Progenitor cell of endocrine pancreas (in vitro differentiated cells): ENCODE measurements at regions not wholly inside any gene's neighbourhood (a gene's known extent, or its start where the extent isn't known, plus 50 kb on each side); places are given as distances from the start of the nearest gene placed in this dataset.

Experiments
- DNase-seq: peaks from one replicate; pipeline ENCODE4 v3.0.0; 2021; ENCODE audit warnings: low spot score; ENCODE audit not compliant: unreplicated experiment
- H3K27ac Mint-ChIP-seq: 2 replicates; pipeline ENCODE4 v1.8.0; 2021; ENCODE audit warnings: mild to moderate bottlenecking, moderate library complexity, mixed read lengths
- H3K27me3 Mint-ChIP-seq: 2 replicates; pipeline ENCODE4 v1.8.0; 2021; ENCODE audit warnings: mixed read lengths
- H3K36me3 Mint-ChIP-seq: 2 replicates; pipeline ENCODE4 v1.8.0; 2022; ENCODE audit warnings: mixed read lengths; ENCODE audit not compliant: insufficient read depth
- H3K4me1 Mint-ChIP-seq: 2 replicates; pipeline ENCODE4 v1.8.0; 2021; ENCODE audit warnings: low read depth, mixed read lengths
- H3K4me3 Mint-ChIP-seq: 2 replicates; pipeline ENCODE4 v1.8.0; 2021; ENCODE audit warnings: low read depth, mild to moderate bottlenecking, moderate library complexity, mixed read lengths
- H3K9me3 Mint-ChIP-seq: 2 replicates; pipeline ENCODE4 v1.8.0; 2021; ENCODE audit warnings: low read depth, mixed read lengths
- TF ChIP-seq, protein P1 (sequence below): fragments of 200-600 bp; sonication (generic); IDR thresholded peaks from one replicate; pipeline ENCODE4 v1.5.0; 2021; ENCODE audit warnings: antibody characterized with exemption, mild to moderate bottlenecking; ENCODE audit not compliant: unreplicated experiment

DNA sequence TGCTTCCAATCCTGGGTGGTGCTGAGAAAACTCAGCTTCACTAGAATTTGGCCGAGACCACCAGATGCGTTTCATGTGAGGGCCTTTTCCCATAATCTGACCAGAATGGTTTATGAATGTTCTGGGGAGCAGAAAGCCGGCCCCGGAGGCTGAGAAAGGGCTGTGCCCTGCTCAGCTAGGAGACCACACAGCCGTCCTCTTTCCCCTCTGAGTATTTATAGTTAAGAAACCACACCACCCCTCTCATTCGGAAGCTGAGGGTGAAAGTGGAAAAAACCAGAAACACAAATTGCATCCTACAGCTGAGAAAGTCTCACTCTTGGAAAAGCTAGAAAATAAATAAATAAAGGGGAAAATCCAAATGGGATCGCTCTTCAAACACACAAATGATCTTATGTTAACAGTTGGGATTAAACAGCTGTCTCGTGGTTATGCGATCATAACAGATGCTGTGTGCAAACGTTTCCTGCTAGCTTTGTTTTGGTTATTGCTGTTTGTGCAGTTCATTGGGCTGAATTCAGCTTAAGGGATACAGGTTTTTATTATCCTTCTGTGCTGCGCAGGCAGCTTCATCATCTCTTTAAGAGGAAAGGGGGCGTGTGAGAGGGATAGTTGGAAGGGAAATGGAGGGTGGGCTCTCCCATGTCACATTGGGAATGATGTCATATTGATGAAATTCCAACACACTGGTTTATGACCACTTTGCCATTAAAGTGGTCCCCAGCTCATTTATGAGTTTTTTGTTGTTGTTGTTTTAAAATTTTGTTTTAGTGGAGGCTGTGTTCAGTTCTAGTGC, 1026.2 kb upstream of the NR2F2 start:
- Mint-ChIP-seq H3K27me3 (peaks cover 2% of the 10 kb centered on the region), H3K36me3 (peaks cover 1% of the 10 kb centered on the region), H3K9me3 (peaks cover 5% of the 10 kb centered on the region), H3K27ac (no peak overlapping the region), H3K4me3 (no peak overlapping the region), H3K4me1 (peaks cover 2% of the 10 kb centered on the region)
- no peak for DNase-seq
- TF ChIP-seq, protein P1, sequence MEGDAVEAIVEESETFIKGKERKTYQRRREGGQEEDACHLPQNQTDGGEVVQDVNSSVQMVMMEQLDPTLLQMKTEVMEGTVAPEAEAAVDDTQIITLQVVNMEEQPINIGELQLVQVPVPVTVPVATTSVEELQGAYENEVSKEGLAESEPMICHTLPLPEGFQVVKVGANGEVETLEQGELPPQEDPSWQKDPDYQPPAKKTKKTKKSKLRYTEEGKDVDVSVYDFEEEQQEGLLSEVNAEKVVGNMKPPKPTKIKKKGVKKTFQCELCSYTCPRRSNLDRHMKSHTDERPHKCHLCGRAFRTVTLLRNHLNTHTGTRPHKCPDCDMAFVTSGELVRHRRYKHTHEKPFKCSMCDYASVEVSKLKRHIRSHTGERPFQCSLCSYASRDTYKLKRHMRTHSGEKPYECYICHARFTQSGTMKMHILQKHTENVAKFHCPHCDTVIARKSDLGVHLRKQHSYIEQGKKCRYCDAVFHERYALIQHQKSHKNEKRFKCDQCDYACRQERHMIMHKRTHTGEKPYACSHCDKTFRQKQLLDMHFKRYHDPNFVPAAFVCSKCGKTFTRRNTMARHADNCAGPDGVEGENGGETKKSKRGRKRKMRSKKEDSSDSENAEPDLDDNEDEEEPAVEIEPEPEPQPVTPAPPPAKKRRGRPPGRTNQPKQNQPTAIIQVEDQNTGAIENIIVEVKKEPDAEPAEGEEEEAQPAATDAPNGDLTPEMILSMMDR: no peak

DNA sequence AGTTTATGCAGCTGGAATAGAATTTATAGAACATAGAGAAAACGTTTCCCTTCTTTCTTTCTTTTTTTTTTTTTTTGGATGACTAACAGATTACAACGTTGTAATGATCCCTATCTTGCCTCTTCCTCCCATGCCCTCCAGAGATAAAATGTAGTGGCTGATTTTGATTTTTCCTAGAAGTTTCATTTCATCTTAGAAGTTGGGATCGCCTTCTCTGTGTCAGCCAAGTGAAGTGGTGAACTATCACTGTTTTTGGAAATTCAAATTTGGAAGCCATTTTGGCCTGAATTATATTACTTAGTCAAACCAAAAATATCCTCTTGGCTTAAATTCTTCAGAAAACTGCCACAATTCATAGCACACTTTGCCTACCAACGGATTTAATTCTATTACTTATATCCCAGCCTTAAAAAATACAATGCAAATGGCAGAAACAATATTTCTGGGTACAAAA, 1025.5 kb upstream of the NR2F2 start:
- no peak for DNase-seq
- TF ChIP-seq, protein P1: no peak
- Mint-ChIP-seq H3K27ac (no peak overlapping the region), H3K9me3 (peaks cover 5% of the 10 kb centered on the region), H3K27me3 (peaks cover 2% of the 10 kb centered on the region), H3K36me3 (peaks cover 1% of the 10 kb centered on the region), H3K4me3 (no peak overlapping the region), H3K4me1 (peaks cover 2% of the 10 kb centered on the region)

DNA sequence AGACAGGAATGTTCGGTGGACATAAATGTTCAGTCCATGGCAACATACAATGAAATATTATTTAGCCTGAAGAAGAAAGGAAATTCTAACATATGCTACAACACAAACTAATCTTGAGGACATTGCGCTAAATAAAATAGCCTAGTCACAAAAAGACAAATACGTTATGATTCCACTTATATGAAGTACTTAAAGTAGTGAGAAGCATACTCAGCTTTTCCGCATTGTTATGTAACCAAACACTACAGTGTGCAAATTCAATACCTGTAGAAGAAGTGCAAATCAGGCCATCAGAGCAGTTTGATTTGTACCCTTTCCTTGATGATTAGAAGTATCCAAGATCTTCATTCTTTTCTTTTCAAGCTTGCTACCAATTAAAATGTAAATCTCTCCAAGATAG, 1023.4 kb upstream of the NR2F2 start:
- no peak for DNase-seq
- Mint-ChIP-seq H3K4me1 (no peaks in the 10 kb centered on the region), H3K27me3 (peaks cover 2% of the 10 kb centered on the region), H3K27ac (no peak overlapping the region), H3K9me3 (no peaks in the 10 kb centered on the region), H3K4me3 (no peak overlapping the region), H3K36me3 (no peaks in the 10 kb centered on the region)
- TF ChIP-seq, protein P1: no peak

DNA sequence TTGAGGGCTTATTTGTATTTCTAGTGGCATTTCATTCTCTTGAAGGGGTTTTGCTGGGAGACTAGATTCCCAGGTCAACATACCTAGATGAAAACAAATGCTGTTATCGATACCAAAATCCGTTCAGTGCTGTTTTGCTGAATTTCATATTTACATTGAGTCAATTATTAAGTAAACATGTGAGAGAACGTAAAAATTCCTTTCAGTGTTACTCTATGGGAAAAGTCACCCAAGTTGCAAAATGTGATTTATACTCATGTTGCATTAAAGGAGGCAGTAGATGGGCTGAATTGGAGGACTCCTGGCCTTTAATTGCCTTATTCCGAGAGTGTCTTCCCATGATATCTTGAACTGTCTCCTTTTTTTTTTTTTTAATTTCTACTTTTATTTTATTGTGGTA, 1011.3 kb upstream of the NR2F2 start:
- peaks cover 6% of the 10 kb centered on the region for H3K27me3 Mint-ChIP-seq
- no peak overlapping the region for H3K27ac Mint-ChIP-seq
- peaks cover 2% of the 10 kb centered on the region for H3K36me3 Mint-ChIP-seq
- H3K4me1 Mint-ChIP-seq: peaks cover 6% of the 10 kb centered on the region
- H3K4me3 Mint-ChIP-seq: no peak overlapping the region
- DNase-seq: no peak
- peaks cover 15% of the 10 kb centered on the region for H3K9me3 Mint-ChIP-seq
- TF ChIP-seq, protein P1: no peak

DNA sequence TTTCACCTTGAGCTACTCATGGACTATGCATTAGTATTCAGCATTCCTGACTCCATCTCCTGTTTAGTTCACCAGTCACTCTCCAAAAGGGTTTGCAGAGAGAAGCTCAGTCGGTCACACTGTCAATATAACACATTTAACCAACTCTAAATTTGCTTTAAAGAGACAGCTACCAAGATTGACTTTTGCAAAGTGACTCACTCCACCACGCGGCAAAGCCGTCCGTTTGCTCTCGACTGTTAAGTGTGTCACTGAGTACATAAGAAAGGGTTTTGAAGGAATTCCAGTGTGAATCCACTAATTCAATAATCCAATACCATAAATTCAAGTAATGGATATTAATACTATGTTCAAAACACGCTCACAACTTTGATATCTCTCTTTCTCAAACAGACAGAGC, 1006.7 kb upstream of the NR2F2 start:
- TF ChIP-seq, protein P1: no peak
- DNase-seq: no peak
- H3K4me1 Mint-ChIP-seq: peaks cover 15% of the 10 kb centered on the region
- H3K9me3 Mint-ChIP-seq: no peaks in the 10 kb centered on the region
- no peak overlapping the region for H3K27ac Mint-ChIP-seq
- H3K27me3 Mint-ChIP-seq: peaks cover 35% of the 10 kb centered on the region
- no peaks in the 10 kb centered on the region for H3K36me3 Mint-ChIP-seq
- H3K4me3 Mint-ChIP-seq: no peak overlapping the region
